DMS 273 (cell line): ENCODE measurements at regions not wholly inside any gene's neighbourhood (a gene's known extent, or its start where the extent isn't known, plus 50 kb on each side); places are given as distances from the start of the nearest gene placed in this dataset.

Experiments
- DNase-seq: peaks from one replicate; lab custom pipeline; 2025; ENCODE audit not compliant: unreplicated experiment; lab: John Stamatoyannopoulos, UW

- DNase-seq, result no peak
Observed at GRCh38 chr7:108686494-108686893, 116.8 kb downstream of the DNAJB9 start.

GRCh38 chr7:108697254-108697653 lies 127.6 kb downstream of the DNAJB9 start:
- no peak for DNase-seq

GRCh38 chr7:108711611-108712010 lies 141.9 kb downstream of the DNAJB9 start:
- no peak for DNase-seq

- DNase-seq, result no peak
Observed at GRCh38 chr7:108716783-108717182, 147.1 kb downstream of the DNAJB9 start.

- DNase-seq, result no peak
Observed at GRCh38 chr7:108717781-108718180, 148.1 kb downstream of the DNAJB9 start.

DNA sequence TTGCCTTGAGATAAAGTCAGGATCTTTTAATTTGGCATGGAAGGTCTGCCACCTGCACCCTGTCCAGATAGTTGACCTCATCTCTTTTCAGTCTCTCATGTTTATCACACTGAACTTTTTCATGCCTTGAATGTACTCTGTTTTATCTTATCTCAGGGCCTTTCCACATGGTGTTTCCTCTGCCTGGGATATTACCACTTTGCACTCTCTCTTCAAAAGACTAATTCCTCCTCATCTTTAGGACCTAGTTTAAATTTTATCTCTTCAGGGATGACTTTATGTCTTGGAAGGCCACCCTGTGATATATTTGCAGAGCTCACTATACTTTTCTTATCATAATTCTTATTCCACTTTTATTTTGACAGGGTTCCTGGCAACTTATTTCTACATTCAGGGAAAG lies 150.0 kb downstream of the DNAJB9 start:
- no peak for DNase-seq

- DNase-seq, result no peak
Observed at GRCh38 chr7:108722561-108722960, 152.9 kb downstream of the DNAJB9 start.

DNA sequence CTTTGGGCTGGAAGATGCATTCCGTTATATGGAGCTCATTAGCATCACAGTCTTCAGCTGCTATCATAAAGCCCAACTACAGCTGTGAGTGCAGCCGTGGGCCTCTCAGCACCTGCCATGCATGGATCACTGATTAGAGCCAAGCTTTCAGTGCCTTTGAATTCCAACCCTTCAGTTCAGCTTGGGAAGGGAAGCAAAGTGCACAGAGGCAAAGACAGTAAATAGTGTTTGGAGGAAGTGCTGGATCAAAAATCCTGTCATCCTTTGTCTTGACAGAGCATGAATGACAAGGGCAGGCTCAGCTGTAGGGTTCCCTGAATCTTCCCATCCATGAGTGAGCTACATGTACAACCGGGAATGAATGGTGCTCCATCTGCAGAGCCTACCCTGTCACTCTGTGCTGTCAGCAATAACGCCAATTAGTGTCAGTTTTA lies 153.7 kb downstream of the DNAJB9 start:
- no peak for DNase-seq

GRCh38 chr7:108724251-108725100 lies 154.8 kb downstream of the DNAJB9 start:
- no peak for DNase-seq

DNA sequence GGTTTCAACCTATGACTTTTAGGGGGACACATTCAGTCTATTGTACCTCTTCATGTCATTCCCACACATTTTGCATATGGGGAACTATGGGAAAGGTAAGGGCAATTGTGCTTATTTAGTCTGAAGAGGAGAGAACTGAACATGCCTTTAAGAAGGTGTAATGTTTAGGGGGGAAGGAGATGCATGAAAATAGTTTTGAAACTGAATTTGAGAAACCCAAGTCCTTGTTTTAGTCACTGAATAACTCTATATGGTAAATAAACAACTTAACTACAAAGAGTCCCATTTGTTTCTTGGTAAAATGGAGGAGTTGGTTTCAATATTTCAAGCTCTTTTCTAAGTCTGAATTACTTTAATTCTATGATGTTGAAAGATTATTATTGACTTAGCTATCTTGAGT lies 166.1 kb downstream of the DNAJB9 start:
- DNase-seq, result no peak

- no peak for DNase-seq
Observed at GRCh38 chr7:108736221-108736891, 166.7 kb downstream of the DNAJB9 start.

- no peak for DNase-seq
Observed at GRCh38 chr7:108770981-108771745, 201.5 kb downstream of the DNAJB9 start.

DNA sequence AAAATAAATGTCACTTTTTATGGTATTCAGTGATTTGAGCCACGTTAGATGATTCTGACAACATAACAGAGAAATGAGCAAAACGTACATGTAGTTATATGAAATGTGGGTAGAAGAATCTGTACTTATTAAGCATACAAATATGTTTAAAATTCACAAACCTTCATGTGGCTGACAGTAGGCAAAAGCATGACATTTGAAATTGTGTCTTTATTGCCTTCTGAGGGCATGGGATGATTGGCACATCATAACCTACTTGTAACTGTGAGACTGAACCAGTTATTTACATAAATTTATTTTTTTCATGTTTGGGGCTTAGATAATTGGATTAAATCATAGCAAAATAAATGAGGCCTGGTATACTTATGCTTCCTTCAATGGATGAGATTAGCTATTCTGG lies 202.2 kb downstream of the DNAJB9 start:
- DNase-seq, result no peak

DNA sequence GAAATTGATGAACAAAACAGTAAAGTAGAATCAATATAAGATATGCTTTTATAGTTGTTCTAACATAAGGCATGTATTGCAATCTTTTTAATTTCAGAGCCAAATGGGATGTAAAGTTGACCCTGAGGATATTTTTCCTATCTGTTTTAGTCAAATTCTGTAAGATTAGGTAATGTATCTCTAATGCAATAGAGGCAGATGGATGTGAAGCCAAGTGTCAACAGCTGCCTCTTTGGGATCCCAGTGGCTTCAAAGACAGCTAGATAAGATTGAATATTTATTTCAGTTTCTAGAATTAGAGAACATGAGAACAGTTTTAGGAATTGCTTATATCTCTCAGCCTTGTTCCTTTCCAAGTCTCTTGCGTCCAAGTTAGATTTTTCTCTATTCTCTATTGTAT lies 208.3 kb downstream of the DNAJB9 start:
- no peak for DNase-seq

DNA sequence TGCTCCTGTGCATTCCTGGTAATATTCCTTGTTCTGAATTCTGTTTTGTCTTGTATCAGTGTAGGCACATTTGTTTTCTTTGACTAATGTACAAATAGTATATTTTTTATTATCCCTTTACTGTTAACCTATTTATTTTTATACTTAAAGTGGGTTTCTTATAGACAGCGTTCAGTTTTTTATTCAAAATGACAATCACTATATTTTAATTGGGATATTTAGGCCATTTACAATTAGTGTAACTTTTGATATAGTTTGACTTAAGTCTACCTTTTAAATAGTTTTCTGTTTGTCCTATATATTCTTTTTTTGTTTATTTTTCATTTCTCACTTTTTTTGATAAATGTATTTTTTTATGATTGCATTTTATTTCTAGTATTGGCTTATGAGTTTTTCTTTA lies 219.8 kb downstream of the DNAJB9 start:
- DNase-seq, result no peak

- DNase-seq, result no peak
Observed at GRCh38 chr7:108794466-108794865, 224.8 kb downstream of the DNAJB9 start.

GRCh38 chr7:108802650-108803049 lies 233.0 kb downstream of the DNAJB9 start:
- DNase-seq, result no peak

DNA sequence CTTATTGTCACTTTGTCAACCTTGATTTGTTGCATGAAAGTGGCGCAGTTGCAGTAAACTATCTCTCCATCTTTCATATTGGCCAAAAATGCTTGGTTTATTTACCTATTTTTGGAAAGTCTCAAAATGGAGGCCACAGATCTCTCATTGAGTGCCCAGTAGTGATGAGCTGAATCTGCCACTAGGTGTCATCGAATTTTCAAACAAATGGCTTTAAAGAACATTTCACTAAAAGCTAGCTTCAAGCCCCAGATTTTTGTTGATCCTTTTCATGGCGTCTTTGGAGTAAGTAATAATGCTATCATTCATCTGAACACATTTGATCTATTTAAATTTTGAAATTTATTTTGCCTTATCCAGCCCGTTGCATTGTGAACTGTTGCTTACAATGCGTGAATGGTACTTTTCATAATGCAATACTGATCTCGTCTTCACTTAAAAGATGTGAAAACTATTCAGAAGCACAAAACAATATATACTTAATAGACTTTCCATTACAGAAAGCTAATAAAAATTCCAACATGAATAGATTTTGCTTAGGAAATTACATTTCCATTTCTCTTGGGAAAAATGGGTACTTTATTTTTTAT lies 236.2 kb downstream of the DNAJB9 start:
- DNase-seq, result peak; percentile 63

- no peak for DNase-seq
Observed at GRCh38 chr7:108808549-108809266, 239.0 kb downstream of the DNAJB9 start.

DNA sequence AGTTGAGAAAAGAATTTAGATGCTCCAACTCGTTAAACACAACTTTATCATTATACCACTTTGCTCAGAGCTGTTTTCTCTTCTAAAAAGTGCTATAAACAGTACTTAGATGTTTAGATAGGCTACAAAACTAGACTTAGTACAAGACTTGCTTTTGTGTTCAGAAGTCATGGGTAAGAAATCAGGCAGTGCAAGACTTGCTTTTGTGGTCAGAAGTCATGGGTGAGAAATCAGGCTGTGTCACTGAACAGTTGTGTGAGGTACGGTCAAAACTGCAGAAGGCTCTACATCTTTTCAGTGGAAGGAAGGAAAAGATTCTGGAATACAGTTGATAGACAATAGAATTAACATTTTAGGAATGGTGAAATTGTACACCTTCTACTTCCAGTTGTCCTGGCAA lies 239.7 kb downstream of the DNAJB9 start:
- no peak for DNase-seq
